ENCODE measurements at regions not wholly inside any gene's neighbourhood (a gene's known extent, or its start where the extent isn't known, plus 50 kb on each side); places are given as distances from the start of the nearest gene placed in this dataset.

- no peak for DNase-seq
Observed at GRCh38 chr2:16408331-16409005, 257.2 kb downstream of the CYRIA start.

- no peak for DNase-seq
Observed at GRCh38 chr2:16407358-16407757, 258.3 kb downstream of the CYRIA start.

GRCh38 chr2:16406496-16407289 lies 258.9 kb downstream of the CYRIA start:
- no peak for DNase-seq

- DNase-seq: no peak
Observed at GRCh38 chr2:16405551-16405950, 260.1 kb downstream of the CYRIA start.

GRCh38 chr2:16404551-16405300 lies 260.9 kb downstream of the CYRIA start:
- no peak for DNase-seq

GRCh38 chr2:16404146-16404545 lies 261.5 kb downstream of the CYRIA start:
- no peak for DNase-seq

GRCh38 chr2:16402891-16403290 lies 262.7 kb downstream of the CYRIA start:
- no peak for DNase-seq

GRCh38 chr2:16401761-16402300 lies 263.8 kb downstream of the CYRIA start:
- DNase-seq: no peak

GRCh38 chr2:16400127-16400623 lies 265.5 kb downstream of the CYRIA start:
- no peak for DNase-seq

GRCh38 chr2:16398486-16399043 lies 267.1 kb downstream of the CYRIA start:
- no peak for DNase-seq

GRCh38 chr2:16397681-16398475 lies 267.8 kb downstream of the CYRIA start:
- no peak for DNase-seq

GRCh38 chr2:16396986-16397385 lies 268.6 kb downstream of the CYRIA start:
- DNase-seq: no peak

GRCh38 chr2:16396171-16396570 lies 269.5 kb downstream of the CYRIA start:
- DNase-seq: no peak

GRCh38 chr2:16395601-16396000 lies 270.0 kb downstream of the CYRIA start:
- no peak for DNase-seq

GRCh38 chr2:16394986-16395550 lies 270.6 kb downstream of the CYRIA start:
- DNase-seq: no peak

GRCh38 chr2:16394072-16394985 lies 271.3 kb downstream of the CYRIA start:
- no peak for DNase-seq

- no peak for DNase-seq
Observed at GRCh38 chr2:16393500-16394071, 272.0 kb downstream of the CYRIA start.

- DNase-seq: no peak
Observed at GRCh38 chr2:16392647-16393499, 272.8 kb downstream of the CYRIA start.

GRCh38 chr2:16391986-16392385 lies 273.6 kb downstream of the CYRIA start:
- no peak for DNase-seq
